Activated CD8-positive, alpha-beta T cell treated with anti-CD3 and anti-CD28 coated beads for 36 hours (primary cell): ENCODE measurements at regions not wholly inside any gene's neighbourhood (a gene's known extent, or its start where the extent isn't known, plus 50 kb on each side); places are given as distances from the start of the nearest gene placed in this dataset.

Source experiments
- ATAC-seq: fragments of 200-7000 bp; cut with Tn5 transposase; one replicate; pipeline ENCODE4 v1.10.0; 2021; ENCODE audit warnings: mild to moderate bottlenecking, moderate library complexity
- CTCF ChIA-PET: fragments of 350-600 bp; sonication (Branson Sonifier 250); formaldehyde crosslinking; loops from one replicate; lab custom pipeline; 2021; ENCODE audit warnings: antibody characterized with exemption; lab: Charles Lee
- POLR2A ChIA-PET: fragments of 350-600 bp; sonication (Branson Sonifier 250); formaldehyde crosslinking; loops from one replicate; lab custom pipeline; 2021; ENCODE audit warnings: antibody characterized with exemption; lab: Charles Lee
- DNase-seq: peaks from one replicate; pipeline ENCODE4 v3.0.0-alpha.2; 2020
- H3K27ac Mint-ChIP-seq: one replicate; pipeline ENCODE4 v1.8.0; 2021; ENCODE audit warnings: mild to moderate bottlenecking, mixed read lengths
- H3K27me3 Mint-ChIP-seq: one replicate; pipeline ENCODE4 v1.8.0; 2021; ENCODE audit warnings: mixed read lengths
- H3K36me3 Mint-ChIP-seq: one replicate; pipeline ENCODE4 v1.8.0; 2021; ENCODE audit warnings: low read depth, mixed read lengths
- H3K4me1 Mint-ChIP-seq: one replicate; pipeline ENCODE4 v1.8.0; 2021; ENCODE audit warnings: low read depth, mixed read lengths
- H3K4me3 Mint-ChIP-seq: one replicate; pipeline ENCODE4 v1.8.0; 2021; ENCODE audit warnings: mild to moderate bottlenecking, moderate library complexity, mixed read lengths
- H3K9me3 Mint-ChIP-seq: one replicate; pipeline ENCODE4 v1.8.0; 2021; ENCODE audit warnings: mixed read lengths
- intact Hi-C: fragments of 100-400 bp; cut with micrococcal nuclease; formaldehyde crosslinking; loops from one replicate; pipeline ENCODE4 v1.10.0; 2022
- TF ChIP-seq, protein P1 (sequence below): fragments of 200-600 bp; IDR thresholded peaks from one replicate; pipeline ENCODE4 v1.8.0; 2022; ENCODE audit warnings: antibody characterized with exemption, mild to moderate bottlenecking

DNA sequence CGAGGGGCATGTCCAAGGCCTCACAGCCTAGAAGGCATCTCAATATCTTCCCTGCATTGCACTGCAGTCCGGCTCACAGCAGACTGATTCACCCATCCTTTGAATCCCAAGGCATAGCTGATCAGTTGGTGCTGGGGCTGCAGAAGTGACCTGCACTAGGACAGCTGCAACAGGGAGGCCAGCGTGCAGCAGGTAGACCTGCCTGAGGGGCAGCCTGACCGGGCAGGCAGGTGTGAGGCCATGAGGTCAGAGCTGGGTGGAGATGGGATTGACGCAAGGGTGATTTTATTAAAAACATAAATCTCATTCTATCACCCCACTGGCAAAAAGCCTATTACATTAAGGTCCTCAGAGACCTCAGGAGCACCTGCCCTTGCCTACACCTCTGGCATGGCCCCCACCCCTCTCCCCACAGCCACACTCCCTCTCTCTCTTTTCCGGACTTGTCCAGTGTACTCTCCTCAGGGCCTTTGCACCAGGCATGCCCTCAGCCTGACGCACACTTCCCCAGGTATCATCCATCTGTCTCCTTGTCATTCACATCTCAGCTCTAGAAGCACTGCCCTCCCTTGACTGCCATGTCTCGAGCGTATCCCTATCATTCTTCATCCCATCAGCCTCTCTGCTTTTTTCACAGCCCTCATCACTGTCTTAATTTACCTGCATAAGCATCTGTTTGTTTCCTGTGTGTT is 63.5 kb upstream of the WIPF1 start:
- intact Hi-C loops, result no loop called here
- ChIA-PET POLR2A (interaction anchor here (0.5 to 0.7 kb wide), 2 partner anchors 21 to 1364 kb away, joined by 3 read pairs; no protein-coding TSS in a partner anchor), CTCF (no interaction called here)
- peaks cover 34% of the 10 kb centered on the region for H3K4me1 Mint-ChIP-seq
- H3K9me3 Mint-ChIP-seq, result peaks cover 1% of the 10 kb centered on the region
- no peaks in the 10 kb centered on the region for H3K27me3 Mint-ChIP-seq
- no peak for ATAC-seq
- no peak overlapping the region for H3K27ac Mint-ChIP-seq
- DNase-seq, result no peak
- peaks cover 7% of the 10 kb centered on the region for H3K36me3 Mint-ChIP-seq
- H3K4me3 Mint-ChIP-seq, result no peak overlapping the region
- TF ChIP-seq, protein P1, sequence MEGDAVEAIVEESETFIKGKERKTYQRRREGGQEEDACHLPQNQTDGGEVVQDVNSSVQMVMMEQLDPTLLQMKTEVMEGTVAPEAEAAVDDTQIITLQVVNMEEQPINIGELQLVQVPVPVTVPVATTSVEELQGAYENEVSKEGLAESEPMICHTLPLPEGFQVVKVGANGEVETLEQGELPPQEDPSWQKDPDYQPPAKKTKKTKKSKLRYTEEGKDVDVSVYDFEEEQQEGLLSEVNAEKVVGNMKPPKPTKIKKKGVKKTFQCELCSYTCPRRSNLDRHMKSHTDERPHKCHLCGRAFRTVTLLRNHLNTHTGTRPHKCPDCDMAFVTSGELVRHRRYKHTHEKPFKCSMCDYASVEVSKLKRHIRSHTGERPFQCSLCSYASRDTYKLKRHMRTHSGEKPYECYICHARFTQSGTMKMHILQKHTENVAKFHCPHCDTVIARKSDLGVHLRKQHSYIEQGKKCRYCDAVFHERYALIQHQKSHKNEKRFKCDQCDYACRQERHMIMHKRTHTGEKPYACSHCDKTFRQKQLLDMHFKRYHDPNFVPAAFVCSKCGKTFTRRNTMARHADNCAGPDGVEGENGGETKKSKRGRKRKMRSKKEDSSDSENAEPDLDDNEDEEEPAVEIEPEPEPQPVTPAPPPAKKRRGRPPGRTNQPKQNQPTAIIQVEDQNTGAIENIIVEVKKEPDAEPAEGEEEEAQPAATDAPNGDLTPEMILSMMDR, result no peak

DNA sequence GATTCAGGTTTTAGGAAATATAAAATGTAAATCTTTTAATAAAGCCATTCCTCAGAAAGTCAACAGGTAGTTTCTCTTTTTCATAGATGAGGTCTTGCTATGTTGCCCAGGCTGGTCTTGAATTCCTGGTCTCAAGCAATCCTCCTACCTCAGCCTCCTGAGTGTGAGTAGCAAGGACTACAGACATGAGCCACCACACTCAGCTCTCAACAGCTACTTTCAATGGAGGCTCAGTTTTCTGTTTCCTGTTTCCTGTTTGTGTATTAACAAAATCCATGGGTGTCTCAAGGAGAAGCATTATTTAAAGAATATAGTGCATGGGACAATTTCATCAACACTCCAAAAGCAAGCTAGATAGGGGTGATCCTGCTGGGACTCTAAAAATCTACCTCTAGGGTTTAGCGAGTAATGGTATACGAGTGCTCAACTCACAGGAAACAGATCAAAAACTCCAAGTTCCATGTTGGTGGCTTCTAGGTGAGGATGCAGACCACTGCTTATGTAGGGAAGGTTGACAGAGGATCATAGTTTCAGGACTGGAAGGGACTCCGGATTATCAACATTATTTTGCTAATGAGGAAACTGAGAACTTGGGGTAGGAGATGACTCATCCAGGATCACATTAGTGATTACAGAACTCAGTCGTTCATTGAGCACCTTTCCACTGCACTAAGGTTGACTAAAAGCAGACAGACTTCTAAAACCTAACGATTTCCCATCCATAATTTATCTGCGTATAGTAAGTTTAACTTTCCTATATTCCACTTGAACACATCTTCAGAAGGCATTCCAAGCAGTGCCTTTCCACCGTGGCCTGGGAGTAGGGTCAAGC is 61.7 kb upstream of the WIPF1 start:
- Mint-ChIP-seq H3K36me3 (peaks cover 21% of the 10 kb centered on the region), H3K27me3 (no peaks in the 10 kb centered on the region), H3K4me3 (no peak overlapping the region), H3K27ac (peak overlapping the region; percentile 65), H3K4me1 (peaks cover 44% of the 10 kb centered on the region), H3K9me3 (peaks cover 10% of the 10 kb centered on the region)
- CTCF ChIA-PET, result no interaction called here
- intact Hi-C loops, result no loop called here
- POLR2A ChIA-PET, result no interaction called here
- TF ChIP-seq, protein P1, result no peak
- DNase-seq (no peak), ATAC-seq (no peak)

DNA sequence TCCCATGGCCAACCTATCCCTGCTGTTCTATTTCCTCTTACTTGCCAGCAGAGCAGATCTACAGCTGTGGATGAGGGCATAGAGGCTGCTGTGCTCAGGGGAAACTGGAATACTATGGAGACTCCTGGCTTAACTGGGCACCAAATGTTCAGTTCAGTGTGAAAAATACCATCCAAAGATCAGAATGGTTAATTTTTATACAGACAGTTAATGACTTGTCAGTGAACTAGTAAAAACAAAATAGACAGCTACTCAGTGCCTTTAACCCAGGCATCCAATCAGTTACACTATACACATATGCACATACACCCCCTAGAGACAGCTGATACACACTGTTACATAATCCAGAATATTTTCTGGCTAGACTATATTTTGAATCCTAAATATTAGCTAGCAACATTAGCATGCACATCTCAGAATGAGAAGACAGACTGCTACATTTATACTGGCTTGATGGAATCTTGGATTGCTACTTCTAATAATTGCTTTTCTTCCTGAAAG is 59.1 kb upstream of the WIPF1 start:
- TF ChIP-seq, protein P1, result no peak
- intact Hi-C loops, result no loop called here
- Mint-ChIP-seq H3K4me1 (peaks cover 41% of the 10 kb centered on the region), H3K36me3 (peaks cover 24% of the 10 kb centered on the region), H3K9me3 (peaks cover 10% of the 10 kb centered on the region), H3K27ac (no peak overlapping the region), H3K4me3 (no peak overlapping the region), H3K27me3 (no peaks in the 10 kb centered on the region)
- ChIA-PET CTCF (interaction anchor here (0.9 to 1.1 kb wide), 2 partner anchors 10 to 78 kb away, joined by 3 to 4 read pairs; no protein-coding TSS in a partner anchor), POLR2A (no interaction called here)
- DNase-seq (no peak), ATAC-seq (no peak)

DNA sequence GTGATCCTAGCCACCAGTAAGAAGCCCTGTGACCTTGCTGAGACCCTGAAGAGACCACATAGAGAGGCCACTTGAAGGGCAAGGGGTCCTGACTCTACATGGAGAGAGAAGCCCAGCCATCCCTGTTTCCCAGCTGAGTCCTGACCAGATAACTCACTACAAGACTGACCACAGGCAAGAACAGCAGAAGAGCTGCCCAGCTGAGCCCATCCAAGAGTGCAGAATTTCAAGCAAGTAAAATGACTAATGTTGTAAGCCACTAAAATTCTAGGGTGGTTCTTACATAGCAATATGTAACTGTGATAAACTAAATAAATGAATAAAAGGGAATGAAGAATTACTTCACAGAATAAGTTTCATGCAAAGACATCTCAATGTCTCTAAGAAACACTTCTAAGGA is 58.4 kb upstream of the WIPF1 start:
- CTCF ChIA-PET, result interaction anchor here (0.8 to 0.9 kb wide), 2 partner anchors 11 to 17 kb away, joined by 3 to 4 read pairs; no protein-coding TSS in a partner anchor
- Mint-ChIP-seq H3K4me1 (peaks cover 41% of the 10 kb centered on the region), H3K27me3 (no peaks in the 10 kb centered on the region), H3K27ac (no peak overlapping the region), H3K4me3 (no peak overlapping the region), H3K9me3 (peaks cover 10% of the 10 kb centered on the region), H3K36me3 (peaks cover 24% of the 10 kb centered on the region)
- no peak for DNase-seq
- intact Hi-C loops, result no loop called here
- TF ChIP-seq, protein P1, result no peak
- no peak for ATAC-seq
- POLR2A ChIA-PET, result interaction anchor here (1.2 kb wide), 1 partner anchor 26 kb away, joined by 3 read pairs; no protein-coding TSS in a partner anchor
